Bone marrow (tissue), 2 donors: ENCODE measurements at regions not wholly inside any gene's neighbourhood (a gene's known extent, or its start where the extent isn't known, plus 50 kb on each side); places are given as distances from the start of the nearest gene placed in this dataset.

Experiments
- DNase-seq, 2 donors: peaks; one replicate each; lab custom pipeline; 2025; lab: John Stamatoyannopoulos, UW

DNA sequence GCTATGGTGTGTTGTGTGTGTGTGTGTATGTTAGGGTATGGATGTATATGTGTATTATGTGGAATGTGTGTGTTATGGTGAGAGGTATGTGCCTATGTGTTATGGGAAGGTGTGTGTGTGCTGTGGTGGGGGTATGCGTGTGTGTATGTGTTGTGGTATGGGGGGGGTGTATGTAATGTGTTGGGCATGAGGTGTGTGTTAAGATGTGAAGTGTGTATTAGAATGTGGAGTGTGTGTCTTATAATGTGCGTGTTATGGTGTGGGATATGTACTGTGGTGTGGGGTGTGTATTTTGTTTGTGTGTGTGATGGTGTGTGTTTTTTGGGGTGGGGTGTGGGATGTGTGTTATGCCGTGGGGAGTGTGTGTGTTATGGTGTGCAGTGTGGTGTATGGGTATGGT lies 242.5 kb downstream of the RHOU start:
- DNase-seq: no peak

- no peak for DNase-seq
Observed at GRCh38 chr1:228978484-228979324, 243.4 kb downstream of the RHOU start.

- no peak for DNase-seq
Observed at GRCh38 chr1:228979325-228979699, 244.0 kb downstream of the RHOU start.

DNA sequence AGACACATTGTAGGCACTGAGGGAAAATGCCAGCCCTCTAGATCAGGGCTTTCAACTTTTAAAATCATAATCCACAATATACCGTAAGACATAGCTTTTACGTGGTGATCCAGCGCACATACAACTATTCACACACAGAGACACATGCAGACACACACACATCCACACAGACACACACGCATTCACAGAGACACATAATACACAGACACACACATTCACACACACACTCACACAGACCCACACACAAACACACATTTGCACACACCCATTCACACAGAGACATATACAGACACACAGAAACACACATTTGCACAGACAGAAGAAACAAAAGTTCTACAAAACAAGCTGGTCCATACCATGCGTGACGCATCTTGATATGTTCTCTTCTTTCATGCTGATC lies 244.5 kb downstream of the RHOU start:
- no peak for DNase-seq

DNA sequence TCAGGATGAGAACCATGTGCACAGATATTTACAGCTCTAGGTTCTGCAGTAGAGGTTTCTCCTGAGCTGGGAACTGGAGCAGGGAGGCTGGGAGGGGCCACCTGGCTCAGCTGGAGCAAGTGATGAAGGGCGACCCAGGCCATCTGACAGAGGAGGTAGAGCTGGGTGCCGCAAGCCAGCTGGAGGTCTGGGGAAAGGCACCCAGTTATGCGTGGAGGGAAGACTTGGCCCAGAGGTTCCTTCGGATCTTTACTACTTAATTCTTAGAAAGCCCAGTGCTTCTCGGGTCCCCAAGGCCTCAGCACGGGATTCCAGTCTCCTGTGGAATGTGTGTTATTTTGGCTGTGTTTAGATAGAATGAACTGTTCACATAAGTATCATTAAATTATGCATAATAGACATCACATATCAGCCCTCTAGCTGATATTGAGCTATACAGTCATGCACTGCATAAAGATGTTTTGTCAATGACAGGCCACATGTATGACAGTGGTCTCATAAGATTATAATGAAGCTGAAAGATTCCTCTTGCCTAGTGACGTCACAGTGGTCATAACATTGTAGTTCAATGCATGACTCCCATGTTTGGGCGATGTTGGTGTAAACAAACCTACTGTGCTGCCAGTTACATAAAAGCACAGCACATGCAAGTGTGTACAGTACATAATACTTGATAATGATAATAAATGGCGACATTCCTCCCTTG lies 245.1 kb downstream of the RHOU start:
- DNase-seq: no peak

- DNase-seq: no peak
Observed at GRCh38 chr1:228982637-228983036, 247.4 kb downstream of the RHOU start.

- no peak for DNase-seq
Observed at GRCh38 chr1:228983231-228983660, 248.0 kb downstream of the RHOU start.

DNA sequence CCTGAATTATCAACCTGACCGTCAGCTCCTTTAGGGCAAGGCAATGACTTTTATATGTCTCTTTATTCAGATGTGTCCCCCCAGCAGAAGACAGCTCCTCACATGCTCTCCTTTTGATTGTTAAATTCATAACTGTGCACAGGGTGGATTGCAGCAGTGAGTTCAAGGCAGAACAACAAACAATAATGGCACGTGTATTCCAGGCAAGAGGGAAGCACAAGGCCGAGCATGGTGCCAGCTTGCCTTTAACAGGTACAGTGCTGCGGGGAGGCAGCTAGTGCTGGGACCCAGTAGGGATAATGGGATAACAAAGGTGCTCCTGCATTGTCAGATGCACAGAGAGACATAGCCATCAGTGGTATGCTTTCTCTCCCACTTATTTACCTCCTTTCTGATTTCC lies 248.4 kb downstream of the RHOU start:
- no peak for DNase-seq

GRCh38 chr1:228984107-228984506 lies 248.8 kb downstream of the RHOU start:
- no peak for DNase-seq

DNA sequence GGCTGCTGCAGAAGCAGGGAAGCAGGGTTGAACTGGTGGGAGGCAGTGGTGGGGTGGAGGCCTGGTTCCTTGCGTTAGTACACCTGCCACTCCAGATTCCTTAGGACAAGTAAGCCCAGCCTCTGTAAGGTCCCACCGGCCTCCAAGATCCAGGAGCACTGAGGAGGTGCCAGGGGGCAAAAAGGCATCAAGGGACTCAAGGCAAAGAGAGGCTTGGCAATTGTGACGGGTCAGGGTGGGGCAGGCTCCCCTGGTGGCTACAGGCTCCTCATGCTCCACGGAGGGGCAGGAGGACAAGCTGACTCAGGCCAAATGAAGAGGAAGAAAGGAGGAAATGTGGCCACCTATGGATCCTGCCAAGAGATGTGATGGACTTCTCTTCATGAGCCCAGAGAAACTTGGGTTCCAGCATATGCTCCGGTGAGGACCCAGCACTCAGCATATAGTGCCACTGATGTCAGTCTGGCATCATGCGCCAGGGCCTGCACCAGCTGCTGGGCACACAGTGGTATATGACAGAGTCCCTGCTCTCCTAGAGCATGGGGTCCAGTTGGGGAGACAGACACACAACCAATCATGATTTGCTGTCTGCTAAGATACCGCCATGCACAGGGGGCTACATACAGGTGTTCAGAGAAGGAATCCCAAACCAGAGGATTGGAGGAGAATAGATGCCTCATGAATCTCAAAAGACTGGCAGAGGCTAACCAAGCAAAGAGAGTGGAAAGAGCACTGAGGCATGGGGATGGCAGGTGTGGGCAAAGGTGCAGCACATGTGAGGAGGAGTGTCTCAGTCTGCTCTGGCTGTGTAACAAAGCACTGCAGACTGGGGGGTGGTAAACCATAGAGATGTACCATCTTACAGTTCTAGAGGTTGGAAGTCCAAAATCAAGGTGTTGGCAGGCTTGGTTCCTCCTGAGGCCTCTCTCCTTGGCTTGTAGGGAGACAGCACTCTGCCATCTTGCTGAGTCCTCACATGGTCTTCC lies 249.7 kb downstream of the RHOU start:
- no peak for DNase-seq

DNA sequence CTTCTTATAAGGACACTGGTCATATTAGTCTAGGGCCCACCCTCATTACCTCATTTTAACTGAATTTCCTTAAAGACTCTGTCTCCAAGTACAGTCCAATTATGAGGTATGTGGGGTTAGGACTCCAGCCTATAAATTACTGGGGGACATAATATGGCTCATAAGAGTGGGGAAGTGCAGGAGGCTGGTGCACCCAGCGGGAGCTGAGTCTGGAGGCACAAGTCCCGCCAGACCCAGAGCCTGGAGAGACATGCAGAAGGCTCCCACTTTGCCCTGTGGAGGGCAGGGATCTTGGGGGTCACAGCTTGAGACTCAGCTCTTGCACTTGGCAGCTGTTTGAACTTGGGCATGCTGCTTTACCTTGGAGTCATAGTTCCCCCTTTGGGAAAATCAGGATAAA lies 250.4 kb downstream of the RHOU start:
- no peak for DNase-seq

GRCh38 chr1:228986093-228986904 lies 251.0 kb downstream of the RHOU start:
- DNase-seq: no peak

GRCh38 chr1:228987286-228987685 lies 252.0 kb downstream of the RHOU start:
- DNase-seq: no peak

DNA sequence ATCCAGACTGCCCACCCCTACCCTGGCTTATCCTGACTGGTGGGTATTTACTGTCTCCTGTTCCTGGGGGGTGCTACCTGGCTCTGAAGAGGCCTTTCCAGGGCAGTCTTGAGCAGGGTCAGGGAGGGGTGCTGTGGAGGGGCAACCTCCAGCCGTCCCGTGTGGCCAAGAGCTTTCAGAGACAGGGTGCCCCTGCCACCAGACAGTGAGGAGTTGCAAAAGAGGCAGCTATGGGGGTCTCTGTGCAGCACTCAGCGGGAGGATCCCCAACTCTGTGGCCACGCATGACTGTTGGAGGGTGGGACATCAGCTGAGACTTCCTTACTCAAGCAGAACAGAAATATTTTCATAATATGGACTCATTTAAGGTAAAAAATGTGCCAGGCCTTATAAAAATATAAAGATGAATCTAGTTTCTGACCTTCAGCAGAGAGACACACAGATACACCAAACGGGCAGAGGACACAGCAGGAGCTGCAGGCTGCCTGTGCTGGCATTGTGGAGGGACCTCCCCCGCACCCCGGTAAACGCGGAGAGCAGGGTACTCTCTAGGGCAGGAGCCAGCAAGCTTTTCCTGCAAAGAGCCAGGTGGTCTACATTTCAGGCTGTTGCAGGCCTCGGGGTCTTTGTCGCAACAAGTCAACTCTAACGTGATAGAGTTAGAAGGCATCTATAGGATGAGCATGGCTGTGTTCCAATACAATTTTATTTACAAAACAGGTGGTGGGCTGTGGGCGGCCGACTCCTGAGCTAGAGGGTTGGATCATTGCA lies 252.6 kb downstream of the RHOU start:
- DNase-seq: no peak

DNA sequence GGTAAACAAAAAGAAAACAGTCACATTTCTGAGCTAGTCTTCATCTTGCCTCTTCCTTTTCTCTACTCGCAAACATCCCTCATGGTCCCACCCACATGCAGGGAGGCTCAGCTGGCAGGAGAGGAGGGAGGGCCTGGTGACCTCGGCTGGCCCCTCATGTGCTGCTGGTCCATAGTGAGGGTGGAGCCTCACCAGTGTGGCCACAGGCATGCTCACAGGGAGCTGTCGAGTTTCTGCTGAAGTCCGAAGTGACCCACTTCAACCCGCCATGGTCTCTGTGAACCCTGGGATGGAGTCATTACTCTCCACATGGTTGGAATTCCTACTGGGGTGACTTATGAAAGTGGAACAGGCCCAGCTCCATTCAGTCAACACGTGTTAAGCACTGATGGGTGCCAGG lies 253.4 kb downstream of the RHOU start:
- no peak for DNase-seq

- DNase-seq: no peak
Observed at GRCh38 chr1:228989176-228989575, 253.9 kb downstream of the RHOU start.

DNA sequence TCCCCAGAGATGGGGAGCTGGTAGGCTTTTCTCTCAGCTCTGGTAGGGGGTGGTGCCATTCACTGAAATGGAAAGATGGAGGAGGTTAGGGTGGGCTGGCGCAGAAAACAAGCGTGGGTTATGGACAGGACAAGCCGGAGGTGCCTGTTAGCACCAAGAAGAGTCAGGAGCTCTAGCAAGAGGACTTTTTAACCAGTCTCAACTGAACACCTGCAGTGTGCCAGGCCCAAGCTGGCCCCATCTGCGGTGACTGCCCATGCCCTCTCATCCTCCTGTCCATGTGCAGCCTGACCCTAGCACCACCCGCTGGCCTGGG lies 254.4 kb downstream of the RHOU start:
- no peak for DNase-seq

DNA sequence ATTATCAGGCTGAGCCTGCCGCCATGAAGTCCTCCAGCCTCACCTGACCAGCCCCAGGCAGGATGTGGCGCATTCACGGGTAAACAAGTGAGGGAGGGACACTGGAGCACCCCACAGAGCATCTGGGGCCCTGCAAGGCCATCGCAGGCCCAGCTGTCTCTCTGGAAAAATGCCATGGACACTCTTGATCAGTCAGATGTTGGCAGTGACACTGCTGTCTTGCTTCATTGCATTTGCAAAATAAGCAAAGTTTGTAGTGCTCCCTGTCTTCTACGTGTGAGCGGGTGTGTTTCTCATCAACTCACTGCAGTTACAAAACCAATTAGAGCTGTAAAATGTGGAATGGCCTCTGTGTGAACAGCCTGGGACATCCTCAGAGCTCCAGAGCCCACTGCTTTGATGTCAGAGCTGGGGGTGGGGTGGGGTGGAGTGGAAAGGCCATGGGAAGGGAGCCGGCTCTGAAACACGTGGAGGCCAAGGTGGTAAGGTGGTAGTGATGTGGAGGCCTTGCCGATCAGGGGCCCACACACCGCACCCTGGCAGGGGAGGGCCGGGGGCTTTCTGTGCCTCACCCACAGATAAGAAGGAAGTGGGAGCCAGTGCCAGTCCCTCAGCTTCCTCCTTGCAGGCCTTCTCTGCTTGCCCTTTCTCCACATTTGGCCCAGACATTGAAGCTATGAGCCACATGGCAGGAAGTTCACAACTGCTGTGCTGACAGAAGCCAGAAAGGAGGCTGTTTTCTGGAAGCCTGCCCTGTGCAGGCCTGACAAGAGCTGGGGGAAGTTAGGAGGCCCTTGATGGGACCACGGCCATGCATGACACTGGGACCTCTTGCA lies 254.9 kb downstream of the RHOU start:
- peak; percentile 44 to 63 for DNase-seq

DNA sequence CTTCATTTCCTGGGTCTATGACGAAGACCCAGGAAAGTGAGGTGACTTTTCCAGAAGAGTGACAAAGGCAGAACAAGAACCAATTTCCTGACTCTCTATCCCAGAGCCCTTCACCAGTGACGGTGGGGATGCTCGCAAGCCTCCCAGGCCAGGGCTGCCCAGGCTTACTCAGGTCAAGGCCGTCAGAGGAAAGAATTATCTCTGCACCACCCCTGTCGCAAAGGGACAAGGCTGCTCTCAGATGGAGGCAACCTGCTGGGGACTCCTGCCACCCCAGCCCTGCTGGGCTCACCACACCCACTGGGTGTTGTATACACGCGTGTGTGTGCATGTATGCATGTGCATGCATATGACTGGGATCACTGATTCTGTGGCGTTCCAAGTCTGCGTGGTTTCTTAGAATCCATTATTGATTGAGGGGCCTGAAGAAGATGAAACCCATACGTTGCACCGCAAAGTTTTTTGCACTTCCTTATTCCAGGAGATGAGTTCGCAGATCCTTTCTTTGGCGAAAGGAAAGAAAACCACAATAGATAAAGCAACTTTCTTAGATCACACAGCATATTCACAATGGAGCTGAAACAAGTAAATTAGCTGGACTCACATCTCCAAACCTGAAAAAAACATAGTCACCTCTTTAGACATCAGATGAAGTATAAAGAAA lies 255.8 kb downstream of the RHOU start:
- no peak for DNase-seq
